ENCODE measurements at regions not wholly inside any gene's neighbourhood (a gene's known extent, or its start where the extent isn't known, plus 50 kb on each side); places are given as distances from the start of the nearest gene placed in this dataset.

DNA sequence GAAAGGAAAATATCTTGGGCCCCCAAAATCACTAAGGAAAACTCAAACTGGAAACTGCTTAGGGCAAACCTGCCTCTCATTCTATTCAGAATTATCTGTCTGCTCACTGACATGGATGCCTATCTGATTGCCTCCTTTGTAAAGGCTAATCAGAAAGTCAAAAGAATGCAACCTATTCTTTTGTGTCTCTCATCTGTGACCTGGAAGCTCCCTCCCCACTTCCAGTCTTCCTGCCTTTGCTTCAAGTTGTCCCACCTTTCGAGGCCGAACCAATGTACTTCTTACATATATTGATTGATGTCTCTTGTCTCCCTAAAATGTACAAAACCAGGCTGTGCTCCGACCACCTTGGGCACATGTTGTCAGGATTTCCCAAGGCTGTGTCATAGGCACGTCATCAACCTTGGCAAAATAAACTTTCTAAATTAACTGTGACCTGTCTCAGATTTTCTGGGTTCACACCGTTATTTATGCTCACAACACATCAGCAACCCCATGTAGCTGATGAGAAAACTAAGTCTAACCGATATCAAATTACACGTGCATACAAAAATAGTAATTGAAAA is 302.3 kb upstream of the NRIP1 start:
- no peaks in the 10 kb centered on the region for H3K27me3 ChIP-seq (ENCODE audit: insufficient read depth, poor library complexity, severe bottlenecking)
- no peak for TF ChIP-seq POLR2AphosphoS5 (IDR thresholded peaks at IDR 0.05; ENCODE audit: low read depth)
- no peak for TF ChIP-seq SPI1 (IDR thresholded peaks at IDR 0.05; ENCODE audit: borderline replicate concordance, low read depth)
- TF ChIP-seq, protein P1, sequence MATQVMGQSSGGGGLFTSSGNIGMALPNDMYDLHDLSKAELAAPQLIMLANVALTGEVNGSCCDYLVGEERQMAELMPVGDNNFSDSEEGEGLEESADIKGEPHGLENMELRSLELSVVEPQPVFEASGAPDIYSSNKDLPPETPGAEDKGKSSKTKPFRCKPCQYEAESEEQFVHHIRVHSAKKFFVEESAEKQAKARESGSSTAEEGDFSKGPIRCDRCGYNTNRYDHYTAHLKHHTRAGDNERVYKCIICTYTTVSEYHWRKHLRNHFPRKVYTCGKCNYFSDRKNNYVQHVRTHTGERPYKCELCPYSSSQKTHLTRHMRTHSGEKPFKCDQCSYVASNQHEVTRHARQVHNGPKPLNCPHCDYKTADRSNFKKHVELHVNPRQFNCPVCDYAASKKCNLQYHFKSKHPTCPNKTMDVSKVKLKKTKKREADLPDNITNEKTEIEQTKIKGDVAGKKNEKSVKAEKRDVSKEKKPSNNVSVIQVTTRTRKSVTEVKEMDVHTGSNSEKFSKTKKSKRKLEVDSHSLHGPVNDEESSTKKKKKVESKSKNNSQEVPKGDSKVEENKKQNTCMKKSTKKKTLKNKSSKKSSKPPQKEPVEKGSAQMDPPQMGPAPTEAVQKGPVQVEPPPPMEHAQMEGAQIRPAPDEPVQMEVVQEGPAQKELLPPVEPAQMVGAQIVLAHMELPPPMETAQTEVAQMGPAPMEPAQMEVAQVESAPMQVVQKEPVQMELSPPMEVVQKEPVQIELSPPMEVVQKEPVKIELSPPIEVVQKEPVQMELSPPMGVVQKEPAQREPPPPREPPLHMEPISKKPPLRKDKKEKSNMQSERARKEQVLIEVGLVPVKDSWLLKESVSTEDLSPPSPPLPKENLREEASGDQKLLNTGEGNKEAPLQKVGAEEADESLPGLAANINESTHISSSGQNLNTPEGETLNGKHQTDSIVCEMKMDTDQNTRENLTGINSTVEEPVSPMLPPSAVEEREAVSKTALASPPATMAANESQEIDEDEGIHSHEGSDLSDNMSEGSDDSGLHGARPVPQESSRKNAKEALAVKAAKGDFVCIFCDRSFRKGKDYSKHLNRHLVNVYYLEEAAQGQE (IDR thresholded peaks at IDR 0.05; ENCODE audit: insufficient replicate concordance, low read depth), result no peak
- TF ChIP-seq CTCF (IDR thresholded peaks at IDR 0.05; ENCODE audit: insufficient read depth, low read length), result no peak
- TF ChIP-seq GABPA (IDR thresholded peaks at IDR 0.05; ENCODE audit: low read depth), result no peak
- DNase-seq (ENCODE audit: low read depth in 1 of 2, low spot score in 1 of 2), result no peak
- H3K4me3 ChIP-seq (replicated peaks; ENCODE audit: insufficient read depth, low read length), result no peak overlapping the region
- no peak overlapping the region for H3K27ac ChIP-seq (replicated peaks)

DNA sequence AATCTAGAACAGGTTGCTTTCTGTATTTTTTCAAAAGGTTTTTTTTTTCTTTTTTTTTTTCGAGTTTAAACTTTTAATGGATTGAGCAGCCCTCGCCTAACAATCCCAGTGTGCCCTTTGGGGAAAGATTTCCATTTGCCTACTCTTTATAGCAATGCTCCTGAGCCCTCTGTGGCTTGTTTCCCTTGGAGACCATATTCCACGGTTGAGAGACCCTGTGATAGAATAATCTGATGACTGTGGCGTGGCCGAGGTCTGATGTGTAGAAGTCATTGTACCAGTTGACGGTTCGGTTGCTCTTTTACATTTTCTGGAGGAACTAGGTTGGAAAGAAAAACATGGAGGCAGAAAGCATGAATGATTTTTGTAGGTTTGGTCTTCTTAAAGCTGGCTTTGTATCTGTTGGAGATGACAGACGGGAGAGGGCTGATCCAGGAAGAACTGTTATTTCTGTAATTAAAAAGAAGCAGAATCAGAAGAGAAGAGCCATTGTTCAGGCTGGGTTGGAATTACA is 305.7 kb upstream of the NRIP1 start:
- H3K27ac ChIP-seq (replicated peaks), result no peak overlapping the region
- DNase-seq (ENCODE audit: low read depth in 1 of 2, low spot score in 1 of 2), result no peak
- TF ChIP-seq POLR2AphosphoS5 (IDR thresholded peaks at IDR 0.05; ENCODE audit: low read depth) (no peak), SPI1 (IDR thresholded peaks at IDR 0.05; ENCODE audit: borderline replicate concordance, low read depth) (no peak), CTCF (IDR thresholded peaks at IDR 0.05; ENCODE audit: insufficient read depth, low read length) (no peak), GABPA (IDR thresholded peaks at IDR 0.05; ENCODE audit: low read depth) (no peak)
- TF ChIP-seq, protein P1 (IDR thresholded peaks at IDR 0.05; ENCODE audit: insufficient replicate concordance, low read depth), result no peak

DNA sequence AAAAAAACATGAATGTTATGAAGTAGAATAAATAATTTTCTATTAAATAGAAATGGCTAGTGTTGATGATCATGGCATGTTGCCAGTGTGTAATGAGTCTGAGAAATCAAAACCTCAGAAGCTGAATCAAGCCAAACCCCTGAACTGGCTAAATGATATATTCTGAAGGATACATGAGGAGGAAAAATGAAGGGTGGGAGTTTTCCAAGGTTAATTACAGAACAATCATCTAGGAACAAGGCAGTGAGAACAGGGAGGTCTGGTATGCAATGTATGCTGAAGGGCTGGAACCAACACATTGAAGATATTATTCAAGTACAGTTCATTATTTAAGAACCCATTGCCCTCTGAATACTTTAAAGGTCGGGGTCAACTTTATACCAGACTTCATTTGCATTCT is 309.1 kb upstream of the NRIP1 start:
- TF ChIP-seq, protein P1 (IDR thresholded peaks at IDR 0.05; ENCODE audit: insufficient replicate concordance, low read depth), result no peak
- TF ChIP-seq SPI1 (IDR thresholded peaks at IDR 0.05; ENCODE audit: borderline replicate concordance, low read depth) (no peak), CTCF (IDR thresholded peaks at IDR 0.05; ENCODE audit: insufficient read depth, low read length) (no peak), POLR2AphosphoS5 (IDR thresholded peaks at IDR 0.05; ENCODE audit: low read depth) (no peak), GABPA (IDR thresholded peaks at IDR 0.05; ENCODE audit: low read depth) (no peak)
- Histone ChIP-seq H3K4me3 (replicated peaks; ENCODE audit: insufficient read depth, low read length) (no peak overlapping the region), H3K27ac (replicated peaks) (no peak overlapping the region), H3K27me3 (ENCODE audit: insufficient read depth, poor library complexity, severe bottlenecking) (no peaks in the 10 kb centered on the region)
- no peak for DNase-seq (ENCODE audit: low read depth in 1 of 2, low spot score in 1 of 2)

More for the DNA sequence above, 305.7 kb upstream of the NRIP1 start:
- no peaks in the 10 kb centered on the region for H3K27me3 ChIP-seq (ENCODE audit: insufficient read depth, poor library complexity, severe bottlenecking)
- H3K4me3 ChIP-seq (replicated peaks; ENCODE audit: insufficient read depth, low read length), result no peak overlapping the region
